ENCODE measurements at regions not wholly inside any gene's neighbourhood (a gene's known extent, or its start where the extent isn't known, plus 50 kb on each side); places are given as distances from the start of the nearest gene placed in this dataset.
"Not testable (repeated sequence)": the region's sequence is repeated elsewhere in the genome, so short reads cannot be mapped to it uniquely, and the experiment has no call there.

- H3K36me3 ChIP-seq (ENCODE audit: insufficient read depth, low read length), result no peaks in the 10 kb centered on the region
- TF ChIP-seq CTCF (IDR thresholded peaks at IDR 0.05; ENCODE audit: borderline replicate concordance, extremely low read depth, low read length, poor library complexity, severe bottlenecking), result no peak
- no peak overlapping the region for H3K27ac ChIP-seq (ENCODE audit: low read length)
- H3K4me1 ChIP-seq (ENCODE audit: insufficient read depth, low read length), result peaks cover 8% of the 10 kb centered on the region; the same call in 1 of the 2 replicates
- ATAC-seq (ENCODE audit: insufficient read depth, low read depth) (no peak), DNase-seq (no peak)
- H3K9me3 ChIP-seq (ENCODE audit: insufficient read depth, low read length, severe bottlenecking), result no peaks in the 10 kb centered on the region
- no peak overlapping the region for H2AFZ ChIP-seq (ENCODE audit: low read depth, low read length)
- H3K4me3 ChIP-seq (ENCODE audit: low read depth in 1 of 2, low read length in 2 of 2), result no peak overlapping the region
- no peaks in the 10 kb centered on the region for H3K79me2 ChIP-seq (ENCODE audit: insufficient read depth, low read length)
- no peaks in the 10 kb centered on the region for H3K27me3 ChIP-seq (ENCODE audit: insufficient read depth, low read length, poor library complexity)
- no peaks in the 10 kb centered on the region for H4K20me1 ChIP-seq (ENCODE audit: insufficient read depth, low read length)
- no peak overlapping the region for H3K4me2 ChIP-seq (ENCODE audit: insufficient read depth, low read length)
- H3K9ac ChIP-seq (ENCODE audit: low read depth, low read length), result no peak overlapping the region
These were observed 94.8 kb downstream of the ETS2 start for GRCh38 chr21:38900499-38900898.

- H3K36me3 ChIP-seq (ENCODE audit: insufficient read depth, low read length); H3K4me2 ChIP-seq (ENCODE audit: insufficient read depth, low read length); H3K9ac ChIP-seq (ENCODE audit: low read depth, low read length); H3K9me3 ChIP-seq (ENCODE audit: insufficient read depth, low read length, severe bottlenecking); ATAC-seq (ENCODE audit: insufficient read depth, low read depth); H3K4me1 ChIP-seq (ENCODE audit: insufficient read depth, low read length); H4K20me1 ChIP-seq (ENCODE audit: insufficient read depth, low read length); H3K4me3 ChIP-seq (ENCODE audit: low read depth in 1 of 2, low read length in 2 of 2); H3K27ac ChIP-seq (ENCODE audit: low read length); DNase-seq; H2AFZ ChIP-seq (ENCODE audit: low read depth, low read length); H3K79me2 ChIP-seq (ENCODE audit: insufficient read depth, low read length); H3K27me3 ChIP-seq (ENCODE audit: insufficient read depth, low read length, poor library complexity): not testable (repeated sequence)
These were observed 94.3 kb downstream of the ETS2 start for GRCh38 chr21:38899985-38900384.

GRCh38 chr21:38899277-38899947 lies 93.7 kb downstream of the ETS2 start:
- no peaks in the 10 kb centered on the region for H3K9me3 ChIP-seq (ENCODE audit: insufficient read depth, low read length, severe bottlenecking)
- ATAC-seq (ENCODE audit: insufficient read depth, low read depth) (no peak), DNase-seq (no peak)
- H3K27ac ChIP-seq (ENCODE audit: low read length), result no peak overlapping the region
- TF ChIP-seq EZH2 (IDR thresholded peaks at IDR 0.05; ENCODE audit: borderline replicate concordance, low read depth, low read length, severe bottlenecking), result no peak
- TF ChIP-seq CTCF (IDR thresholded peaks at IDR 0.05; ENCODE audit: borderline replicate concordance, extremely low read depth, low read length, poor library complexity, severe bottlenecking), result no peak
- no peaks in the 10 kb centered on the region for H3K79me2 ChIP-seq (ENCODE audit: insufficient read depth, low read length)
- peaks cover 8% of the 10 kb centered on the region; the same call in 1 of the 2 replicates for H3K4me1 ChIP-seq (ENCODE audit: insufficient read depth, low read length)
- H4K20me1 ChIP-seq (ENCODE audit: insufficient read depth, low read length), result no peaks in the 10 kb centered on the region
- no peak overlapping the region for H3K4me2 ChIP-seq (ENCODE audit: insufficient read depth, low read length)
- no peak overlapping the region for H3K9ac ChIP-seq (ENCODE audit: low read depth, low read length)
- no peak overlapping the region for H3K4me3 ChIP-seq (ENCODE audit: low read depth in 1 of 2, low read length in 2 of 2)
- no peaks in the 10 kb centered on the region for H3K36me3 ChIP-seq (ENCODE audit: insufficient read depth, low read length)
- H2AFZ ChIP-seq (ENCODE audit: low read depth, low read length), result no peak overlapping the region
- no peaks in the 10 kb centered on the region for H3K27me3 ChIP-seq (ENCODE audit: insufficient read depth, low read length, poor library complexity)

- no peak overlapping the region for H3K4me3 ChIP-seq (ENCODE audit: low read depth in 1 of 2, low read length in 2 of 2)
- no peak overlapping the region for H3K4me2 ChIP-seq (ENCODE audit: insufficient read depth, low read length)
- TF ChIP-seq EZH2 (IDR thresholded peaks at IDR 0.05; ENCODE audit: borderline replicate concordance, low read depth, low read length, severe bottlenecking) (no peak), CTCF (IDR thresholded peaks at IDR 0.05; ENCODE audit: borderline replicate concordance, extremely low read depth, low read length, poor library complexity, severe bottlenecking) (no peak)
- no peaks in the 10 kb centered on the region for H3K36me3 ChIP-seq (ENCODE audit: insufficient read depth, low read length)
- H4K20me1 ChIP-seq (ENCODE audit: insufficient read depth, low read length), result no peaks in the 10 kb centered on the region
- H3K27me3 ChIP-seq (ENCODE audit: insufficient read depth, low read length, poor library complexity), result no peaks in the 10 kb centered on the region
- H3K79me2 ChIP-seq (ENCODE audit: insufficient read depth, low read length), result no peaks in the 10 kb centered on the region
- DNase-seq (no peak), ATAC-seq (ENCODE audit: insufficient read depth, low read depth) (no peak)
- H3K27ac ChIP-seq (ENCODE audit: low read length), result no peak overlapping the region
- peaks cover 8% of the 10 kb centered on the region; the same call in 1 of the 2 replicates for H3K4me1 ChIP-seq (ENCODE audit: insufficient read depth, low read length)
- H3K9ac ChIP-seq (ENCODE audit: low read depth, low read length), result no peak overlapping the region
- H3K9me3 ChIP-seq (ENCODE audit: insufficient read depth, low read length, severe bottlenecking), result no peaks in the 10 kb centered on the region
- H2AFZ ChIP-seq (ENCODE audit: low read depth, low read length), result no peak overlapping the region
These were observed 92.8 kb downstream of the ETS2 start for GRCh38 chr21:38898422-38899096.
